H9 (cell line): ENCODE measurements at regions not wholly inside any gene's neighbourhood (a gene's known extent, or its start where the extent isn't known, plus 50 kb on each side); places are given as distances from the start of the nearest gene placed in this dataset.

Source experiments
- DNase-seq: peaks from one replicate; pipeline ENCODE4 v3.0.0-alpha.2; 2017
- H2AFZ ChIP-seq: one replicate; pipeline ENCODE4 v1.6.1; 2013; ENCODE audit warnings: mild to moderate bottlenecking, low read length, control low read depth, moderate library complexity
- H2AK5ac ChIP-seq: 2 replicates; pipeline ENCODE4 v1.6.1; 2013; ENCODE audit warnings: low read length, control low read depth, mixed read lengths; ENCODE audit not compliant: insufficient read length
- H2BK120ac ChIP-seq: one replicate; pipeline ENCODE4 v1.6.1; 2013; ENCODE audit warnings: low read depth, mild to moderate bottlenecking, low read length, control low read depth, inconsistent platforms; ENCODE audit not compliant: poor library complexity, severe bottlenecking
- H2BK12ac ChIP-seq: 2 replicates; pipeline ENCODE4 v1.6.1; 2013; ENCODE audit warnings: low read length, control low read depth, mixed read lengths, low read depth; ENCODE audit not compliant: insufficient read length
- H2BK15ac ChIP-seq: 2 replicates; pipeline ENCODE4 v1.6.1; 2013; ENCODE audit warnings: low read depth, low read length, control low read depth
- H2BK20ac ChIP-seq: one replicate; pipeline ENCODE4 v1.6.1; 2013; ENCODE audit warnings: low read depth, mild to moderate bottlenecking, low read length, control low read depth, inconsistent platforms; ENCODE audit not compliant: poor library complexity, severe bottlenecking
- H2BK5ac ChIP-seq: 2 replicates; pipeline ENCODE4 v1.6.1; 2013; ENCODE audit warnings: low read length, control low read depth, mixed read lengths; ENCODE audit not compliant: insufficient read length
- H3K14ac ChIP-seq: 2 replicates; pipeline ENCODE4 v1.6.1; 2013; ENCODE audit warnings: low read length, control low read depth; ENCODE audit not compliant: insufficient read depth
- H3K18ac ChIP-seq: 2 replicates; pipeline ENCODE4 v1.6.1; 2013; ENCODE audit warnings: low read depth, mild to moderate bottlenecking, mixed read lengths, low read length, control low read depth; ENCODE audit not compliant: insufficient read length
- H3K23ac ChIP-seq: 2 replicates; pipeline ENCODE4 v1.6.1; 2013; ENCODE audit warnings: low read length, control low read depth, mixed read lengths, low read depth; ENCODE audit not compliant: insufficient read length
- H3K23me2 ChIP-seq: 2 replicates; pipeline ENCODE4 v1.6.1; 2013; ENCODE audit warnings: low read depth, mild to moderate bottlenecking, mixed read lengths, low read length, control low read depth; ENCODE audit not compliant: insufficient read length, poor library complexity, severe bottlenecking
- H3K27ac ChIP-seq: 2 replicates; pipeline ENCODE4 v1.5.1; 2013; ENCODE audit warnings: low read length, control low read depth, mixed read lengths, low read depth; ENCODE audit not compliant: insufficient read length
- H3K27me3 ChIP-seq: 2 replicates; pipeline ENCODE4 v1.6.1; 2013; ENCODE audit warnings: low read length, control low read depth, inconsistent platforms; ENCODE audit not compliant: insufficient read depth
- H3K4ac ChIP-seq: 2 replicates; pipeline ENCODE4 v1.6.1; 2013; ENCODE audit warnings: low read depth, mild to moderate bottlenecking, control low read depth, inconsistent platforms, low read length, moderate library complexity
- H3K4me1 ChIP-seq: 2 replicates; pipeline ENCODE4 v1.6.1; 2013; ENCODE audit warnings: low read length, control low read depth, inconsistent platforms; ENCODE audit not compliant: insufficient read depth
- H3K4me2 ChIP-seq: 2 replicates; pipeline ENCODE4 v1.6.1; 2013; ENCODE audit warnings: low read length, control low read depth, mixed read lengths; ENCODE audit not compliant: insufficient read length, insufficient read depth
- H3K56ac ChIP-seq: 2 replicates; pipeline ENCODE4 v1.6.1; 2013; ENCODE audit warnings: low read depth, mild to moderate bottlenecking, mixed read lengths, low read length, control low read depth; ENCODE audit not compliant: insufficient read length
- H3K79me1 ChIP-seq: 2 replicates; pipeline ENCODE4 v1.6.1; 2013; ENCODE audit warnings: low read depth, mild to moderate bottlenecking, moderate library complexity, low read length, control low read depth, inconsistent platforms; ENCODE audit not compliant: insufficient read depth, poor library complexity, severe bottlenecking
- H3K79me2 ChIP-seq: 2 replicates; pipeline ENCODE4 v1.6.1; 2013; ENCODE audit warnings: low read length, control low read depth, inconsistent platforms; ENCODE audit not compliant: insufficient read depth
- H3K9ac ChIP-seq: 2 replicates; pipeline ENCODE4 v1.6.1; 2013; ENCODE audit warnings: low read length, control low read depth, mixed read lengths; ENCODE audit not compliant: insufficient read length; ENCODE audit errors: extremely low read depth
- H3K9me3 ChIP-seq: one replicate; pipeline ENCODE4 v1.6.1; 2013; ENCODE audit warnings: low read depth, low read length, inconsistent platforms; ENCODE audit not compliant: control insufficient read depth
- H3T11ph ChIP-seq: one replicate; pipeline ENCODE4 v1.6.1; 2013; ENCODE audit warnings: mild to moderate bottlenecking, low read length, control low read depth, inconsistent platforms
- H4K20me1 ChIP-seq: one replicate; pipeline ENCODE4 v1.6.1; 2013; ENCODE audit not compliant: control insufficient read depth, insufficient read length, insufficient read depth
- H4K5ac ChIP-seq: 2 replicates; pipeline ENCODE4 v1.6.1; 2013; ENCODE audit warnings: low read depth, mild to moderate bottlenecking, mixed read lengths, low read length, control low read depth; ENCODE audit not compliant: insufficient read length
- H4K8ac ChIP-seq: replicated peaks from 2 replicates; pipeline ENCODE4 v1.6.1; 2013; ENCODE audit warnings: low read length, control low read depth, mixed read lengths, low read depth; ENCODE audit not compliant: insufficient read length
- H4K91ac ChIP-seq: 2 replicates; pipeline ENCODE4 v1.6.1; 2013; ENCODE audit warnings: low read depth, mild to moderate bottlenecking, moderate library complexity, mixed read lengths, low read length, control low read depth; ENCODE audit not compliant: insufficient read length
- H3K27ac Mint-ChIP-seq, 3 experiments: 2 replicates in 2 of 3; 3 replicates in 1 of 3; pipeline ENCODE4 v1.8.0; 2020 to 2021; ENCODE audit warnings: mixed read lengths in 3 of 3, mild to moderate bottlenecking in 1 of 3, moderate library complexity in 1 of 3
- H3K27me3 Mint-ChIP-seq: 2 replicates; pipeline ENCODE4 v1.8.0; 2021; ENCODE audit warnings: low read depth, mild to moderate bottlenecking, moderate library complexity, mixed read lengths
- H3K36me3 Mint-ChIP-seq, 3 experiments: 2 replicates in 2 of 3; 3 replicates in 1 of 3; pipeline ENCODE4 v1.8.0; 2020 to 2021; ENCODE audit warnings: low read depth in 3 of 3, mixed read lengths in 3 of 3; ENCODE audit not compliant: insufficient read depth in 1 of 3
- H3K4me1 Mint-ChIP-seq, 2 experiments: 2 replicates each; pipeline ENCODE4 v1.8.0; 2020; ENCODE audit warnings: mixed read lengths in 2 of 2
- H3K4me3 Mint-ChIP-seq, 2 experiments: 2 replicates in 1 of 2; 3 replicates in 1 of 2; pipeline ENCODE4 v1.8.0; 2020 to 2021; ENCODE audit warnings: mild to moderate bottlenecking in 2 of 2, mixed read lengths in 2 of 2, moderate library complexity in 1 of 2
- H3K9me3 Mint-ChIP-seq, 2 experiments: 2 replicates in 1 of 2; 3 replicates in 1 of 2; pipeline ENCODE4 v1.8.0; 2020; ENCODE audit warnings: mild to moderate bottlenecking in 2 of 2, mixed read lengths in 2 of 2, moderate library complexity in 1 of 2
- CTCF ChIP-seq: fragments of 200-600 bp; sonication (generic); conservative IDR thresholded peaks from 3 replicates; pipeline ENCODE4 v1.8.0; 2021; ENCODE audit warnings: antibody characterized with exemption, mild to moderate bottlenecking
- WGBS: extraction: QIAGEN DNeasy Blood & Tissue Kit; methylation state at CpG from one replicate; pipeline ENCODE4 v1.1.7; 2013; ENCODE audit warnings: missing lambda C conversion rate, low lambda C conversion rate, mixed read lengths; ENCODE audit not compliant: insufficient read length; ENCODE audit errors: extremely low coverage; 5-methylcytosine and 5-hydroxymethylcytosine counted together

- H2BK5ac ChIP-seq = no peak overlapping the region
- H3K4me3 Mint-ChIP-seq = no peak overlapping the region; a peak in 1 of 5 replicates
- peaks cover 26% of the 10 kb centered on the region; the same call in 1 of the 2 replicates for H3K27me3 ChIP-seq
- H3K56ac ChIP-seq = no peak overlapping the region
- no peaks in the 10 kb centered on the region for H3K23me2 ChIP-seq
- no peaks in the 10 kb centered on the region for H3K79me2 ChIP-seq
- no peak overlapping the region for H3K4ac ChIP-seq
- no peak overlapping the region for H2BK120ac ChIP-seq
- no peak overlapping the region for H3K27ac Mint-ChIP-seq
- no peak overlapping the region for H3K27ac ChIP-seq
- H2BK15ac ChIP-seq = no peak overlapping the region
- H3K4me1 ChIP-seq = peaks cover 2% of the 10 kb centered on the region; the same call in 1 of the 2 replicates
- H3K23ac ChIP-seq = no peak overlapping the region
- H2BK12ac ChIP-seq = no peak overlapping the region
- peaks cover 0 to 11% of the 10 kb centered on the region in 2 experiments; a peak in 2 of 5 replicates for H3K9me3 Mint-ChIP-seq
- no peaks in the 10 kb centered on the region for H4K20me1 ChIP-seq
- no peaks in the 10 kb centered on the region; a peak in 2 of 7 replicates for H3K36me3 Mint-ChIP-seq
- H2BK20ac ChIP-seq = no peak overlapping the region
- DNase-seq = no peak
- H4K5ac ChIP-seq = no peak overlapping the region
- H3K4me2 ChIP-seq = no peak overlapping the region
- no peak overlapping the region for H3K18ac ChIP-seq
- TF ChIP-seq CTCF = no peak
- H3K14ac ChIP-seq = no peak overlapping the region
- no peak overlapping the region for H2AK5ac ChIP-seq
- no peak overlapping the region for H2AFZ ChIP-seq
- no peak overlapping the region for H3T11ph ChIP-seq
- no peak overlapping the region for H3K9ac ChIP-seq
- H3K9me3 ChIP-seq = no peaks in the 10 kb centered on the region
- H4K8ac ChIP-seq = no peak overlapping the region
- H3K79me1 ChIP-seq = no peaks in the 10 kb centered on the region
- peaks cover 17 to 20% of the 10 kb centered on the region in 2 experiments for H3K4me1 Mint-ChIP-seq
- H4K91ac ChIP-seq = no peak overlapping the region
- no CpG with 5 or more reads among the region's 19 CpGs for WGBS
- H3K27me3 Mint-ChIP-seq = peaks cover 96% of the 10 kb centered on the region
These were observed 167.6 kb upstream of the SMIM23 start for GRCh38 chr5:171617817-171618591.
